ENCODE measurements at regions not wholly inside any gene's neighbourhood (a gene's known extent, or its start where the extent isn't known, plus 50 kb on each side); places are given as distances from the start of the nearest gene placed in this dataset.

GRCh38 chr20:19950042-19950441 lies 67.1 kb upstream of the NAA20 start:
- H3K4me3 Mint-ChIP-seq = no peak overlapping the region
- H3K36me3 Mint-ChIP-seq = no peaks in the 10 kb centered on the region
- peaks cover 2% of the 10 kb centered on the region for H3K4me1 Mint-ChIP-seq
- H3K9me3 Mint-ChIP-seq = no peaks in the 10 kb centered on the region
- H3K27me3 Mint-ChIP-seq = no peaks in the 10 kb centered on the region
- H3K27ac Mint-ChIP-seq = no peak overlapping the region
- DNase-seq = no peak

GRCh38 chr20:19952392-19952791 lies 64.8 kb upstream of the NAA20 start:
- Mint-ChIP-seq H3K9me3 (no peaks in the 10 kb centered on the region), H3K27ac (no peak overlapping the region), H3K4me3 (no peak overlapping the region), H3K27me3 (no peaks in the 10 kb centered on the region), H3K4me1 (no peaks in the 10 kb centered on the region), H3K36me3 (no peaks in the 10 kb centered on the region)
- DNase-seq = no peak

GRCh38 chr20:19953606-19954005 lies 63.6 kb upstream of the NAA20 start:
- DNase-seq = no peak
- Mint-ChIP-seq H3K36me3 (no peaks in the 10 kb centered on the region), H3K4me1 (no peaks in the 10 kb centered on the region), H3K4me3 (no peak overlapping the region), H3K27ac (no peak overlapping the region), H3K9me3 (no peaks in the 10 kb centered on the region), H3K27me3 (no peaks in the 10 kb centered on the region)

- Mint-ChIP-seq H3K9me3 (no peaks in the 10 kb centered on the region), H3K4me3 (no peak overlapping the region), H3K27me3 (no peaks in the 10 kb centered on the region), H3K36me3 (no peaks in the 10 kb centered on the region), H3K4me1 (no peaks in the 10 kb centered on the region), H3K27ac (no peak overlapping the region)
- DNase-seq = no peak
Measured at GRCh38 chr20:19956976-19957375, 60.2 kb upstream of the NAA20 start.

GRCh38 chr20:19958219-19958618 lies 58.9 kb upstream of the NAA20 start:
- no peak for DNase-seq
- Mint-ChIP-seq H3K4me3 (no peak overlapping the region), H3K36me3 (no peaks in the 10 kb centered on the region), H3K9me3 (no peaks in the 10 kb centered on the region), H3K27ac (no peak overlapping the region), H3K4me1 (no peaks in the 10 kb centered on the region), H3K27me3 (no peaks in the 10 kb centered on the region)

- no peak overlapping the region for H3K27ac Mint-ChIP-seq
- H3K4me3 Mint-ChIP-seq = no peak overlapping the region
- no peaks in the 10 kb centered on the region for H3K4me1 Mint-ChIP-seq
- DNase-seq = no peak
- no peaks in the 10 kb centered on the region for H3K27me3 Mint-ChIP-seq
- H3K36me3 Mint-ChIP-seq = no peaks in the 10 kb centered on the region
- H3K9me3 Mint-ChIP-seq = no peaks in the 10 kb centered on the region
Measured at GRCh38 chr20:19958928-19959327, 58.2 kb upstream of the NAA20 start.

GRCh38 chr20:19960745-19961144 lies 56.4 kb upstream of the NAA20 start:
- no peaks in the 10 kb centered on the region for H3K4me1 Mint-ChIP-seq
- DNase-seq = no peak
- H3K27ac Mint-ChIP-seq = no peak overlapping the region
- no peak overlapping the region for H3K4me3 Mint-ChIP-seq
- H3K27me3 Mint-ChIP-seq = no peaks in the 10 kb centered on the region
- no peaks in the 10 kb centered on the region for H3K36me3 Mint-ChIP-seq
- no peaks in the 10 kb centered on the region for H3K9me3 Mint-ChIP-seq

- Mint-ChIP-seq H3K9me3 (no peaks in the 10 kb centered on the region), H3K4me3 (no peak overlapping the region), H3K36me3 (no peaks in the 10 kb centered on the region), H3K27ac (no peak overlapping the region), H3K27me3 (no peaks in the 10 kb centered on the region), H3K4me1 (no peaks in the 10 kb centered on the region)
- no peak for DNase-seq
Measured at GRCh38 chr20:19961293-19961692, 55.9 kb upstream of the NAA20 start.

GRCh38 chr20:19962958-19963357 lies 54.2 kb upstream of the NAA20 start:
- H3K27me3 Mint-ChIP-seq = no peaks in the 10 kb centered on the region
- H3K36me3 Mint-ChIP-seq = no peaks in the 10 kb centered on the region
- H3K4me3 Mint-ChIP-seq = no peak overlapping the region
- no peak for DNase-seq
- no peaks in the 10 kb centered on the region for H3K9me3 Mint-ChIP-seq
- no peak overlapping the region for H3K27ac Mint-ChIP-seq
- no peaks in the 10 kb centered on the region for H3K4me1 Mint-ChIP-seq

- Mint-ChIP-seq H3K4me1 (peaks cover 8% of the 10 kb centered on the region), H3K36me3 (no peaks in the 10 kb centered on the region), H3K9me3 (no peaks in the 10 kb centered on the region), H3K27ac (no peak overlapping the region), H3K27me3 (no peaks in the 10 kb centered on the region), H3K4me3 (no peak overlapping the region)
- no peak for DNase-seq
Measured at GRCh38 chr20:19964289-19965265, 52.6 kb upstream of the NAA20 start.

GRCh38 chr20:19966840-19967239 lies 50.3 kb upstream of the NAA20 start:
- no peak overlapping the region for H3K4me3 Mint-ChIP-seq
- H3K36me3 Mint-ChIP-seq = no peaks in the 10 kb centered on the region
- H3K27me3 Mint-ChIP-seq = no peaks in the 10 kb centered on the region
- H3K9me3 Mint-ChIP-seq = no peaks in the 10 kb centered on the region
- H3K4me1 Mint-ChIP-seq = peaks cover 8% of the 10 kb centered on the region
- H3K27ac Mint-ChIP-seq = no peak overlapping the region
- no peak for DNase-seq

All from activated naive CD8-positive, alpha-beta T cell treated with anti-CD3 and anti-CD28 coated beads for 36 hours (primary cell).